ENCODE measurements at regions not wholly inside any gene's neighbourhood (a gene's known extent, or its start where the extent isn't known, plus 50 kb on each side); places are given as distances from the start of the nearest gene placed in this dataset.
"Not testable (repeated sequence)": the region's sequence is repeated elsewhere in the genome, so short reads cannot be mapped to it uniquely, and the experiment has no call there.

DNA sequence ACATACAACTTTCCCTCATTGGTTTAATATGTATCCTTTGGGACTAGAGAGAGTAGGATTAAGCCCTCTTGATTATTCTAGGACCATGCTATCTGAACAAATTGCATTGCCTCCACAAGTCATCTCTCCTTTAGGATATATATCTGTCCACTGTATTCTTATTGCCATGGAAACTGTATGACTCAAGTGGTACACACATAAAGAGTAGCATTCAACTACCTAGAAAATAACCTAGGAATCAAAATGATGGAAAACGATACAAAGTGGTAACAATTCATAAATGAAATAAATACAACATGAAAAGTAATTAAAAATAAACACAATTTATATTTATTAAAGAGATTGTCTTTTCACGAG, 212.1 kb upstream of the P2RY1 start:
- no peak for DNase-seq

GRCh38 chr3:152623286-152623911, 211.5 kb upstream of the P2RY1 start:
- DNase-seq, result no peak

DNA sequence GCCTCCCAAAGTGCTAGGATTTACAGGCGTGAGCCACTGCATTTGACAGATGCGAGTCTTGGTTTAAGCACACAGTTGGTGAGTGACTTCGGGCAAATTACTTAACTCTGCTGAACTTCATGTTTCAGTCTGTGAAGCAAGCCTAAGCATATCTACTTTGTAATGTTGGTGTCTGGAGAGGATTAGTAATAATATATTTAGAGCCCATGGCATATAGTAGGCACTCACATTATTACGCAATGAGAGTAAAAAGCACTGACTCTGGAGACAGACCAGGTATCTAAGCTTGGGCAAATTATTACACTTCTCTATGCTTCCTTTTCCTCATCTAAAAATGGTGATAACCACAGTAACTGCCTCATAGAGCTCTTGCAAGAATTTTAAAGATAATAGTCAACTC, 208.7 kb upstream of the P2RY1 start:
- DNase-seq, result no peak

DNA sequence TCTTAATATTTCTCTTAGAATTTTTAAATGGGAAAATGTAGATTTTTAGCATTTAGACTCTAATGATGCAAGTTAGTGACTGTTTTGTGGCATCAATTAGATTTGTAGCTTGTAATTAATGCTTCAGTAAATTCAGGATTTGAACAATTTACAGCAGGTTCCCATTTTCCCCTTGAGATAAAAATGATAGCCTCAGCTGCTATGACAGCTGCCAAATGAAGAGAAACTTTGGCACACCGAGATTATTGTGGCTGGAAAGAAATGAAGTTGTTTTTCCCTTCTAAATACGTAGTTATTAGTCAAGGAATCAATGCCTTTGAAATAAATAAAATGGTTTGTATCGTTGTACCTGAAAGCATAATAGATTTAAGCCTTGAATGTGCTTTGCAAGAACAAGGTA, 206.4 kb upstream of the P2RY1 start:
- DNase-seq, result no peak

DNA sequence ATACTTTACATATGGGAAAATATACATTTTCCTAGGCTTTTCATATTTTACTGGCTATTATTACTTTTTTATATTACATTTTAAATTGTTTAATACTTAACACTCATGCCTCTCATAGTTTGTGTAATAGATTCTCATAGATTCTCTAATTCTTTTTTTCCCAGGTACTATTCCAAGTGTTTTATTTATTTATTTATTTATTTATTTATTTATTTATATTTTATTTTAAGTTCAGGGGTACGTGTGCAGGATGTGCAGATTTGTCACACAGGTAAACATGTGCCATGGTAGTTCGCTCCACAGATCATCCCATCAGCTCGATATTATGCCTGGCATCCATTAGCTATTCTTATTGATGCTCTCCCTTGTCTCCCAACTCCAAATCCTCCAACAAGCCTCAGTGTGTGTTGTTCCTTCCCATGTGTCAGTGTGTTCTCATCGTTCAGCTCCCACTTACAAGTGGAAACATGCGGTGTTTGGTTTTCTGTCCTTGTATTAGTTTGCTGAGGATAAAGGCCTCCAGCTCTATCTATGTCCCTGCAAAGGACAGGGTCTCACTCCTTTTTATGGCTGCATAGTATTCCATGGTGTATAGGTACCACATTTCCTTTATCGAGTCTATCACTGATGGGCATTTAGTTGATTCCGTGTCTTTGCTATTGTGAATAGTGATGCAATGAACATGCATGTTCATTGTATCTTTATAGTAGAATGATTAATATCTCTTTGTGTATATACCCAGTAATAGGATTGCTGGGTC, 205.4 kb upstream of the P2RY1 start:
- no peak for DNase-seq

GRCh38 chr3:152635389-152635788, 199.5 kb upstream of the P2RY1 start:
- no peak for DNase-seq

- DNase-seq, result no peak
These were observed 198.3 kb upstream of the P2RY1 start for GRCh38 chr3:152636651-152637050.

DNA sequence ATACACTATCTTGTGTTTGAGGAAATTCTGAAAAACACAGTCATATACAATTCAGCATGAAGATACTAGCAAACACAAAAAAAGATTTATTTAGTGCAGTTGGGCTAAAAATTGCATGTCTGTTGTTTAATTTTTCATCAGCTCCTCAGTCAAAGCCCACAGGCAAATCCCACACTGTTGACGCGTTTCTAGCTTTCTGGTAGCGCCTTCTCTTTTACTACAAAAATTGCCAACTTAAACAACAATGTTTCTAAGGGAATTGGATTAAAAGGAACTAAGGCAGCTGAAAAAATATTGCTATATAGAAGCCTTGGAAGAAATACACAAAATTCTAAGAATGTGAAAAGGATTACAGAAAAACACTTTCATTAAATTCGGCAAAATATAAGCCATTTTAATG, 196.7 kb upstream of the P2RY1 start:
- DNase-seq, result no peak

DNA sequence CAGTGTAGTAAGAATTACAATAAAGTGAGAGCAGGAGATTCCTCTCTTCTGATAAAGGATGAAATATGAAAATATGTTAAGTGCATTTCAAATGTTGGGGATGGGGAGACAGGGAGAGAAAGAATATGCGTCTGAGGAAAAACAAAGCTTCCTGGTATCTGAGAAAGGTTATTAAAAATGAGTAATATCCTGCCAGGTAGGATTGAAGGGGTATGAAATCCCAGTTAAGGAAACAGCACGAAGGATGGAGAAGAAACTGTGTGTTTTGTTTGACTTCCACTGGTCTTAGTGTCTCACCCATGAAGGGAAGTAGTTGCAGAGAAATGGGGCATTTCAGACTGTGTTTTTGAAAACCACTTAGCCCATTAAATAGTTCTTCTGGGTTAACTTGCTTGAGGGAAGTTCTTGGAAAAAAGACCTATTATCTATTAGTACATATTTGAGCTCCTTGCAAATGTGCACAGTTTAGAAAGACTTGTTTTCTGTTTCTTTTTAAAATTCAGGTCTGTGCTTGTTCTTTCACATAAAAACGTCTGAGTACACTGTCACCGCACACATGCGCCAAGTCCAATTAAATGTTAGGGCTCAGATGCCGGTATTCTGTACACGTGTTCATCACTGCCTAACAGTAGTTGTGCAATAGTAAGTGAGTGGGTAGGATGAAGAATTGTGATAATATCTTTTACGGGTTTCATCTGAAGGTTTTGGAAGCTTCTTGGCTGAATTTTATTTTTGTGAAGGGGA, 196.1 kb upstream of the P2RY1 start:
- no peak for DNase-seq

DNA sequence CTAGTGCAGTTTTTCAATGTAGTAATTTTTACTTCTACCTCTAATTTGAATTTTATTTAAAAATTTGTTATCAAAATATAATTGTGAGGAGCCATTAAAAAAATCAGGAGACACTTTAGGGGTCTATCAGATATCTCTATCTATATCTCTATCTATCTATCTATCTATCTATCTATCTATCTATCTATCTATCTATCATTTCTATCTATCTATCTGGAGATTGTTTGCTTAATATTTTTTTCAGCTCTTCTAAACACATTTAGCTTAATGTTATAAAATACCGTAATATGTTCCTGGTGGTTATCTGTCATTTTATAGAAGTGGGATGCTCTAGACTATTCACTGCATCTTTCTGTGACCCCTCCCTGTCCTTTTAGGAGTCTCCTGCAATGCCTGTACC, 193.7 kb upstream of the P2RY1 start:
- no peak for DNase-seq

DNA sequence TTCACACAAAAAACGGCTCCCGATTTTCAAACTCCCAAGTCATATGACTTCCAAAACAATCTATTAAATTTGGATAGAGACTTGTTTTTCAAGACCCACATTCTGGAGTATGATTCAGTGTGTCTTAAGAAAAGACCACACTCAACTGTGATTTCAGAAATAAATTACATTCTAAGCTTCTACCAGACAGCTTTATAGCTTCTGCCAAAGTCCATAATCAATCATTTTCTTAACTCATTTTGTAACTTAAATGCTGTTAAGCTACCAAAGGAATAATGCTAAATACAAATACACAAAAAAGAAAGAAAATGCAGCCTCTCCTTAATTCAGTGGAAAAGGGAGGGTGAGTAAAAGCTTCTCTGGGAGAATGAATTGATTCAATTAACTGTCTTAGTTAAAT, 192.3 kb upstream of the P2RY1 start:
- DNase-seq, result no peak

- DNase-seq, result no peak
These were observed 190.5 kb upstream of the P2RY1 start for GRCh38 chr3:152644478-152644877.

DNA sequence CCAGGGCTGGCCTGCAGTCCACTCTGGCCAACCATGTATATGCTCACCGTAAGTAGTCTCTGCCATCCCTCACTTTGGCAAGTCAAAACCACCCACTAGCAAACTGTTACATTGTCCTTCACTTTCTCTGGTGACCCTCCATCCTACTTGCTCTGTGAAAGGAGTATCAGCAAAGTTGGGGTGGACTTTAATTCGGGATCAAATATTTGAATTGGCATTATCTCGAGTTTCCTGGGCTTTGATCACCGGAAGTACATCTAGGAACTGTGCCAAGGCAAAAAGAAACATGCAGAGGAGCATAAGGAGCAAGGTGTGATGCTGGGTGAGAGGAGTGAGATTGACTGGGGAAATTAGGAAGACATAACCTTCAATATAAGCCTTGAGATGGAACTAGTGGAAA, 188.9 kb upstream of the P2RY1 start:
- no peak for DNase-seq

DNA sequence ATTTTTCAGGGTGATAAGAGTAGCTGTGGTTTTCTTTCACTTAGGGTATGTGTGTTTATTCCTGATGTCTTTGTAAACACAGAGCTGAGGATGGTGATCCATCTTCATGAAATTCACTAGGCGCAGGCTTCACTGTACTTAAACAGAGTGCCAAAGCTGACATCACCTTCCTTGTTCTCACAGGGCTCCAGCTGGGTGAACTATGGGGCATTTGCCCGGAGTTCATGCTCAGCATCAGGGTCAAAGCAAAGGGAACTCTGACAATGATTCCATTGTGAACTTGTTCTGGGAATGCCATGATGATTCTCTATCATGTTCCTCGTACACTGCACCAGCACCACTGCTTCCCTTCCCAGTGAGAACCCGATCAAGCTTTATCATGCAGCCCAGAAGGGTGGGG, 184.8 kb upstream of the P2RY1 start:
- no peak for DNase-seq

- not testable (repeated sequence) for DNase-seq
These were observed 184.0 kb upstream of the P2RY1 start for GRCh38 chr3:152650923-152651322.

- DNase-seq, result no peak
These were observed 178.5 kb upstream of the P2RY1 start for GRCh38 chr3:152656214-152656971.

- DNase-seq, result no peak
These were observed 178.0 kb upstream of the P2RY1 start for GRCh38 chr3:152656972-152657355.

DNA sequence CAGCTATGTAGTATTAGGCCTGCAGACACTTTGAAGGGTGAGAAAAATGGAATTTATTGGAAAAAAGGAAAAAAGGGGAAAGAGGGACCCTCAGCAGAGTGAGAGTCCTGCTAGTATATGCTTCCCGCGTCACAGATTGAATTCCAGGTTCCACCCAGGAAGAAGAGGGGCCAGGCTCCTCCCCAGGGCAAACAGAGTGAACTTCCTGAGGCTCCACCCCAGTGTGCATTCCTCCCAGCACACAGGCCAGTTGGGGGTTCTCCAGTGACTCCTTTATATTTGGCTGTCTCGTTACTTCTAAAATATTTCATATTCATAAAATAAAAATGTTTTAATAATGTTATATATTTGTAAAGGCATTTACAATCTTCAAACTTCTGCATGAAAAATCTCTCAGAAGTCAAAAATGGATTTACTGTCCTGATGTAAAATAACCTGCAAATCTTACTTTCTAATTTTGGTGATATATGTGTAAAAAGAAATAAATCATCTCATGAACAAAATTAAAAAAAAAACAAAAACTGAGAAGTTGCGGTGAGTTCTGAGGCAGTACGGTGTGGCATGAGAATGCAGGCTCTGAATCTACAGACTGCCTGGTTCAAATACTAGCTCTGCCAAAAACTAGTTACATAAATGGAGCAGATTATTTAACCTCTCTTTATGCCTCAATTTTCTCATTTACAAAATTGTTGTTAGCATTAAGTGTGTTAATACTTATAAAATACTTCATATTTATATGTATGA, 175.8 kb upstream of the P2RY1 start:
- no peak for DNase-seq

DNA sequence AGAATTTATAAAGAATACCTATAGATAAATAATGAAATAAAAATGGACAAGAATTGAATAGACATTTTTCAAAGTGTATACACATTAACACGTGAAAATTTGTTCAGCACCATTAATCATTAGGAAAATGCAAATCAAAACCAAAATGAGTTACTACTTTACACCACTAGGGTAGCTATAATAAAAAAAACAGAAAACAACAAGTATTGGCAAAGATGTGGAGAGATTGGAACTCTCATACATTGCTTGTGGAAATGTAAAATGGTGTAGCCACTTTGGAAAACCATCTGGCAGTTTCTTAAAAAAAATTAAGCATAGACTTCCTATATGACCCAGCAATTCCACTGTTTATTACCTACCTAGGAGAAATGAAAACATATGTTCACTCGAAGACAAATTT, 172.8 kb upstream of the P2RY1 start:
- no peak for DNase-seq

GRCh38 chr3:152664766-152665165, 170.2 kb upstream of the P2RY1 start:
- DNase-seq, result no peak

- no peak for DNase-seq
These were observed 167.7 kb upstream of the P2RY1 start for GRCh38 chr3:152667267-152667666.

- DNase-seq, result no peak
These were observed 165.4 kb upstream of the P2RY1 start for GRCh38 chr3:152669560-152669959.
